Right lobe of liver (tissue), 4 donors: ENCODE measurements at regions not wholly inside any gene's neighbourhood (a gene's known extent, or its start where the extent isn't known, plus 50 kb on each side); places are given as distances from the start of the nearest gene placed in this dataset.

Experiments
- POLR2A ChIP-seq: fragments of 450-650 bp; IDR thresholded peaks from one replicate; pipeline ENCODE4 v1.6.1; 2017; ENCODE audit warnings: antibody characterized with exemption, mild to moderate bottlenecking
- TF ChIP-seq, protein P1 (sequence below), 4 donors: fragments of 200-600 bp in 3 of 4; fragments of 450-650 bp in 1 of 4; IDR thresholded peaks; one replicate each; pipeline versions ENCODE4 v1.5.1 to v1.8.0; 2016 to 2022; ENCODE audit warnings: antibody characterized with exemption in 4 of 4, mild to moderate bottlenecking in 2 of 4
- donor health status: DM: no; HTN: no; CAD: no.
- donor health status: DM: no; HTN: no; CAD: no.
- donor health status: DM: no; HTN: yes; CAD: no.

DNA sequence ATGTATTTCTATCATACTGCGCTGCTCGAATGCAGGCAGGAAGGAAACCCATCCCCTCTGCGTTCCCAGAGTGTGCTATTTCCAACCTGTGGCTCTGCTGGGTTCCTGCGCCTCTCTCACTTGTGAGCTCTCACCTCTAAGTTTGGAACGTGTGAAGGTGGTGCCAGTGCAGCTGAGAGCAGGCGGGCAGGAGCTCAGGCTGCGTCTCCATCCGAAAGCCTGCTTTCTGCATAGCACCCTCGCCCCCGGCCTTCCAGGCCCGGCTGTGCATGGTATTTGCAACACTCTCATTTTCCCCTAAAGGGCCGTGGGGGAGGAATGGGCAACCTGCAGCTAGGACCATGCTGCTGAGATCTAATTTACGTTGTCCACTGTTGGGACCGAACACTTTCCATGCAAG, 288.0 kb upstream of the TSHZ2 start:
- TF ChIP-seq POLR2A, result no peak
- TF ChIP-seq, protein P1, sequence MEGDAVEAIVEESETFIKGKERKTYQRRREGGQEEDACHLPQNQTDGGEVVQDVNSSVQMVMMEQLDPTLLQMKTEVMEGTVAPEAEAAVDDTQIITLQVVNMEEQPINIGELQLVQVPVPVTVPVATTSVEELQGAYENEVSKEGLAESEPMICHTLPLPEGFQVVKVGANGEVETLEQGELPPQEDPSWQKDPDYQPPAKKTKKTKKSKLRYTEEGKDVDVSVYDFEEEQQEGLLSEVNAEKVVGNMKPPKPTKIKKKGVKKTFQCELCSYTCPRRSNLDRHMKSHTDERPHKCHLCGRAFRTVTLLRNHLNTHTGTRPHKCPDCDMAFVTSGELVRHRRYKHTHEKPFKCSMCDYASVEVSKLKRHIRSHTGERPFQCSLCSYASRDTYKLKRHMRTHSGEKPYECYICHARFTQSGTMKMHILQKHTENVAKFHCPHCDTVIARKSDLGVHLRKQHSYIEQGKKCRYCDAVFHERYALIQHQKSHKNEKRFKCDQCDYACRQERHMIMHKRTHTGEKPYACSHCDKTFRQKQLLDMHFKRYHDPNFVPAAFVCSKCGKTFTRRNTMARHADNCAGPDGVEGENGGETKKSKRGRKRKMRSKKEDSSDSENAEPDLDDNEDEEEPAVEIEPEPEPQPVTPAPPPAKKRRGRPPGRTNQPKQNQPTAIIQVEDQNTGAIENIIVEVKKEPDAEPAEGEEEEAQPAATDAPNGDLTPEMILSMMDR (IDR thresholded peaks at IDR 0.05), result no peak
